Trophoblast cell (in vitro differentiated cells and primary cell): ENCODE measurements at regions not wholly inside any gene's neighbourhood (a gene's known extent, or its start where the extent isn't known, plus 50 kb on each side); places are given as distances from the start of the nearest gene placed in this dataset.
A peak's percentile ranks its signal among the peaks of the same experiment; 100 is the strongest.

Source experiments
- DNase-seq, 2 donors: peaks; one replicate each; pipeline ENCODE4 v3.0.0-alpha.2; 2016
- H2AFZ ChIP-seq: 2 replicates; pipeline ENCODE4 v1.6.1; 2013; ENCODE audit warnings: low read length, moderate library complexity, mild to moderate bottlenecking; ENCODE audit not compliant: insufficient read depth, poor library complexity
- H2AK5ac ChIP-seq: 2 replicates; pipeline ENCODE4 v1.6.1; 2013; ENCODE audit warnings: mild to moderate bottlenecking, low read length
- H2BK120ac ChIP-seq: 2 replicates; pipeline ENCODE4 v1.6.1; 2013; ENCODE audit warnings: low read length, mild to moderate bottlenecking, moderate library complexity; ENCODE audit not compliant: insufficient read depth, poor library complexity
- H2BK12ac ChIP-seq: 2 replicates; pipeline ENCODE4 v1.6.1; 2013; ENCODE audit warnings: mild to moderate bottlenecking, low read length, moderate library complexity
- H2BK5ac ChIP-seq: 2 replicates; pipeline ENCODE4 v1.6.1; 2013; ENCODE audit warnings: low read length, low read depth, moderate library complexity, mild to moderate bottlenecking; ENCODE audit not compliant: poor library complexity
- H3K14ac ChIP-seq: 2 replicates; pipeline ENCODE4 v1.6.1; 2013; ENCODE audit warnings: mild to moderate bottlenecking, low read length
- H3K18ac ChIP-seq: 2 replicates; pipeline ENCODE4 v1.6.1; 2013; ENCODE audit warnings: mild to moderate bottlenecking, low read length
- H3K23ac ChIP-seq: 2 replicates; pipeline ENCODE4 v1.6.1; 2013; ENCODE audit warnings: low read length
- H3K27ac ChIP-seq: 2 replicates; pipeline ENCODE4 v1.5.1; 2013; ENCODE audit warnings: low read depth, mild to moderate bottlenecking, inconsistent platforms, low read length, moderate library complexity
- H3K27me3 ChIP-seq: 2 replicates; pipeline ENCODE4 v1.6.1; 2013; ENCODE audit warnings: inconsistent platforms, mild to moderate bottlenecking, low read length, moderate library complexity; ENCODE audit not compliant: insufficient read depth
- H3K36me3 ChIP-seq, 2 experiments: 1 replicate in 1 of 2; 2 replicates in 1 of 2; pipeline ENCODE4 v1.6.1; 2013; ENCODE audit warnings: low read length in 2 of 2, mild to moderate bottlenecking in 2 of 2, moderate library complexity in 1 of 2; ENCODE audit not compliant: insufficient read depth in 2 of 2, control insufficient read depth in 1 of 2
- H3K4ac ChIP-seq: 2 replicates; pipeline ENCODE4 v1.6.1; 2013; ENCODE audit warnings: low read depth, mild to moderate bottlenecking, low read length, moderate library complexity
- H3K4me1 ChIP-seq, 2 experiments: 1 replicate in 1 of 2; 2 replicates in 1 of 2; pipeline ENCODE4 v1.6.1; 2013; ENCODE audit warnings: low read length in 2 of 2, mild to moderate bottlenecking in 2 of 2, moderate library complexity in 1 of 2; ENCODE audit not compliant: insufficient read depth in 2 of 2, control insufficient read depth in 1 of 2
- H3K4me2 ChIP-seq: 2 replicates; pipeline ENCODE4 v1.6.1; 2013; ENCODE audit warnings: inconsistent platforms, mild to moderate bottlenecking, low read length, moderate library complexity
- H3K4me3 ChIP-seq: 2 replicates; pipeline ENCODE4 v1.5.1; 2013; ENCODE audit warnings: mild to moderate bottlenecking, low read depth, low read length, inconsistent platforms
- H3K79me1 ChIP-seq: one replicate; pipeline ENCODE4 v1.6.1; 2013; ENCODE audit warnings: low read length
- H3K79me2 ChIP-seq: 2 replicates; pipeline ENCODE4 v1.6.1; 2013; ENCODE audit warnings: low read length, mild to moderate bottlenecking; ENCODE audit not compliant: control insufficient read depth, insufficient read depth, poor library complexity
- H3K9ac ChIP-seq: 2 replicates; pipeline ENCODE4 v1.6.1; 2013; ENCODE audit warnings: mild to moderate bottlenecking, low read length
- H3K9me3 ChIP-seq: 2 replicates; pipeline ENCODE4 v1.6.1; 2013; ENCODE audit warnings: low read depth, mild to moderate bottlenecking, control low read depth, inconsistent platforms, low read length; ENCODE audit not compliant: insufficient read depth
- H4K12ac ChIP-seq: 2 replicates; pipeline ENCODE4 v1.6.1; 2013; ENCODE audit warnings: low read depth, mild to moderate bottlenecking, low read length, moderate library complexity
- H4K8ac ChIP-seq: 2 replicates; pipeline ENCODE4 v1.6.1; 2013; ENCODE audit warnings: low read depth, mild to moderate bottlenecking, low read length, moderate library complexity
- H4K91ac ChIP-seq: one replicate; pipeline ENCODE4 v1.6.1; 2013; ENCODE audit warnings: low read depth, mild to moderate bottlenecking, low read length, moderate library complexity
- WGBS: extraction: QIAGEN DNeasy Blood & Tissue Kit; methylation state at CpG from one replicate; pipeline ENCODE4 v1.1.7; 2013; ENCODE audit warnings: missing lambda C conversion rate; ENCODE audit not compliant: insufficient read length, insufficient coverage; ENCODE audit errors: extremely low coverage; 5-methylcytosine and 5-hydroxymethylcytosine counted together

- Histone ChIP-seq H3K9ac (no peak overlapping the region), H3K27me3 (no peaks in the 10 kb centered on the region), H3K9me3 (no peaks in the 10 kb centered on the region), H2AFZ (no peak overlapping the region), H3K79me1 (no peaks in the 10 kb centered on the region), H2BK5ac (no peak overlapping the region), H3K79me2 (no peaks in the 10 kb centered on the region), H4K91ac (no peak overlapping the region), H4K12ac (no peak overlapping the region), H3K18ac (no peak overlapping the region), H3K23ac (no peak overlapping the region), H3K4me3 (no peak overlapping the region), H3K4me1 (no peaks in the 10 kb centered on the region), H3K4me2 (no peak overlapping the region), H2BK12ac (no peak overlapping the region), H2BK120ac (no peak overlapping the region), H4K8ac (no peak overlapping the region), H3K14ac (no peak overlapping the region), H2AK5ac (no peak overlapping the region), H3K36me3 (no peaks in the 10 kb centered on the region), H3K27ac (no peak overlapping the region), H3K4ac (no peak overlapping the region)
- DNase-seq = no peak
- no CpG with 5 or more reads among the region's 3 CpGs for WGBS
Observed at GRCh38 chr2:182585001-182585400, 131.1 kb upstream of the DNAJC10 start.

GRCh38 chr2:182585430-182585829 lies 130.6 kb upstream of the DNAJC10 start:
- Histone ChIP-seq H4K12ac (no peak overlapping the region), H3K36me3 (no peaks in the 10 kb centered on the region), H3K4me3 (no peak overlapping the region), H2AK5ac (no peak overlapping the region), H2BK12ac (no peak overlapping the region), H3K27me3 (no peaks in the 10 kb centered on the region), H3K9ac (no peak overlapping the region), H3K27ac (no peak overlapping the region), H2BK120ac (no peak overlapping the region), H3K4me1 (no peaks in the 10 kb centered on the region), H3K79me2 (no peaks in the 10 kb centered on the region), H4K8ac (no peak overlapping the region), H2AFZ (no peak overlapping the region), H3K9me3 (no peaks in the 10 kb centered on the region), H3K18ac (no peak overlapping the region), H3K79me1 (no peaks in the 10 kb centered on the region), H3K23ac (no peak overlapping the region), H4K91ac (no peak overlapping the region), H3K14ac (no peak overlapping the region), H3K4ac (no peak overlapping the region), H3K4me2 (no peak overlapping the region), H2BK5ac (no peak overlapping the region)
- DNase-seq = no peak
- no CpG with 5 or more reads among the region's 2 CpGs for WGBS

DNA sequence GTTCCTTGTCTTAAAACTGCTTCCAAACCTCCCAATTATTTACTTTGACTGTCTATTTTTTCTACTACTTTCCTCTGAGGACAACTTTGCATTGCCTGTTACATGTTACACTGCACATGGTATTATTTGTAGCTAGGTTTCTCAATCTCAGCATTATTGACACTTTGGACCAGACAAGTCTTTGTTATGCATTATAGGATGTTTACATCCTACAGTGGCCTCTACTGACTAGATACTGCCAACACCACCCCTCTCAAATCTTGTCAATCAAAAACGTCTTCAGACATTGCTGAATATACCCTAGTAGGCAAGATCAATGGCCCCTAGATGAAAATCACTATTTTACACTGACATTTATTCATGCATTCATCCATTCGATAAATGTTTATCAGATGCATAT lies 129.6 kb upstream of the DNAJC10 start:
- Histone ChIP-seq H3K4me1 (no peaks in the 10 kb centered on the region), H4K91ac (no peak overlapping the region), H3K36me3 (no peaks in the 10 kb centered on the region), H2AFZ (no peak overlapping the region), H3K9ac (no peak overlapping the region), H3K79me2 (no peaks in the 10 kb centered on the region), H4K8ac (no peak overlapping the region), H3K18ac (no peak overlapping the region), H3K4ac (no peak overlapping the region), H3K23ac (no peak overlapping the region), H4K12ac (no peak overlapping the region), H2BK5ac (no peak overlapping the region), H2AK5ac (no peak overlapping the region), H2BK12ac (no peak overlapping the region), H3K14ac (no peak overlapping the region), H3K27me3 (no peaks in the 10 kb centered on the region), H2BK120ac (no peak overlapping the region), H3K9me3 (no peaks in the 10 kb centered on the region), H3K27ac (no peak overlapping the region), H3K4me2 (no peak overlapping the region), H3K4me3 (no peak overlapping the region), H3K79me1 (no peaks in the 10 kb centered on the region)
- no peak for DNase-seq
- WGBS = no CpG with 5 or more reads among the region's 2 CpGs

- no peaks in the 10 kb centered on the region for H3K4me1 ChIP-seq
- no peak overlapping the region for H3K18ac ChIP-seq
- H2AFZ ChIP-seq = no peak overlapping the region
- no peak overlapping the region for H4K8ac ChIP-seq
- H3K23ac ChIP-seq = no peak overlapping the region
- no peaks in the 10 kb centered on the region for H3K79me2 ChIP-seq
- no peak overlapping the region for H2BK5ac ChIP-seq
- H3K4me3 ChIP-seq = no peak overlapping the region
- no peaks in the 10 kb centered on the region for H3K79me1 ChIP-seq
- no peaks in the 10 kb centered on the region for H3K9me3 ChIP-seq
- no peak overlapping the region for H2BK12ac ChIP-seq
- H3K4me2 ChIP-seq = no peak overlapping the region
- DNase-seq = peak in 1 of 2 donors; percentile 17
- H3K9ac ChIP-seq = no peak overlapping the region
- no peak overlapping the region for H4K91ac ChIP-seq
- H3K36me3 ChIP-seq = no peaks in the 10 kb centered on the region
- no peak overlapping the region for H4K12ac ChIP-seq
- WGBS = no CpG with 5 or more reads among the region's 1 CpG
- no peak overlapping the region for H3K14ac ChIP-seq
- no peak overlapping the region for H3K4ac ChIP-seq
- H3K27me3 ChIP-seq = no peaks in the 10 kb centered on the region
- H3K27ac ChIP-seq = no peak overlapping the region
- H2AK5ac ChIP-seq = no peak overlapping the region
- no peak overlapping the region for H2BK120ac ChIP-seq
Observed at GRCh38 chr2:182587831-182588230, 128.2 kb upstream of the DNAJC10 start.
